ENCODE measurements at regions not wholly inside any gene's neighbourhood (a gene's known extent, or its start where the extent isn't known, plus 50 kb on each side); places are given as distances from the start of the nearest gene placed in this dataset.

GRCh38 chr9:653421-653820, 188.1 kb upstream of the DMRT1 start:
- Histone ChIP-seq H3K27ac (no peak overlapping the region), H3K27me3 (no peaks in the 10 kb centered on the region), H3K4me3 (no peak overlapping the region), H3K36me3 (no peaks in the 10 kb centered on the region), H3K9me3 (no peaks in the 10 kb centered on the region), H3K9ac (ENCODE audit: low read depth in 2 of 2, low read length in 2 of 2) (no peak overlapping the region), H3K4me1 (no peaks in the 10 kb centered on the region)
- TF ChIP-seq CTCF (IDR thresholded peaks at IDR 0.05), result no peak
- DNase-seq, result no peak
- intact Hi-C loops (cut with DNase I), result no loop called here

GRCh38 chr9:653856-654387, 187.6 kb upstream of the DMRT1 start:
- Histone ChIP-seq H3K36me3 (no peaks in the 10 kb centered on the region), H3K9me3 (no peaks in the 10 kb centered on the region), H3K9ac (ENCODE audit: low read depth in 2 of 2, low read length in 2 of 2) (no peak overlapping the region), H3K27ac (no peak overlapping the region), H3K27me3 (no peaks in the 10 kb centered on the region), H3K4me1 (no peaks in the 10 kb centered on the region), H3K4me3 (no peak overlapping the region)
- TF ChIP-seq CTCF (IDR thresholded peaks at IDR 0.05), result no peak
- no peak for DNase-seq
- intact Hi-C loops (cut with DNase I), result no loop called here

- Histone ChIP-seq H3K4me1 (no peaks in the 10 kb centered on the region), H3K9me3 (no peaks in the 10 kb centered on the region), H3K27ac (no peak overlapping the region), H3K4me3 (no peak overlapping the region), H3K27me3 (no peaks in the 10 kb centered on the region), H3K36me3 (no peaks in the 10 kb centered on the region), H3K9ac (ENCODE audit: low read depth in 2 of 2, low read length in 2 of 2) (no peak overlapping the region)
- DNase-seq, result no peak
- intact Hi-C loops (cut with DNase I), result no loop called here
- no peak for TF ChIP-seq CTCF (IDR thresholded peaks at IDR 0.05)
Observed at GRCh38 chr9:655875-656274, 185.6 kb upstream of the DMRT1 start.

GRCh38 chr9:656926-657568, 184.4 kb upstream of the DMRT1 start:
- no peaks in the 10 kb centered on the region for H3K27me3 ChIP-seq
- H3K36me3 ChIP-seq, result no peaks in the 10 kb centered on the region
- H3K9ac ChIP-seq (ENCODE audit: low read depth in 2 of 2, low read length in 2 of 2), result no peak overlapping the region
- intact Hi-C loops (cut with DNase I), result no loop called here
- TF ChIP-seq CTCF (IDR thresholded peaks at IDR 0.05), result no peak
- no peaks in the 10 kb centered on the region for H3K4me1 ChIP-seq
- DNase-seq, result no peak
- H3K4me3 ChIP-seq, result no peak overlapping the region
- no peaks in the 10 kb centered on the region for H3K9me3 ChIP-seq
- no peak overlapping the region for H3K27ac ChIP-seq

GRCh38 chr9:659286-659685, 182.2 kb upstream of the DMRT1 start:
- intact Hi-C loops (cut with DNase I), result no loop called here
- H3K9ac ChIP-seq (ENCODE audit: low read depth in 2 of 2, low read length in 2 of 2), result no peak overlapping the region
- no peak for DNase-seq
- no peak overlapping the region for H3K27ac ChIP-seq
- no peaks in the 10 kb centered on the region for H3K27me3 ChIP-seq
- H3K9me3 ChIP-seq, result no peaks in the 10 kb centered on the region
- H3K4me3 ChIP-seq, result no peak overlapping the region
- TF ChIP-seq CTCF (IDR thresholded peaks at IDR 0.05), result no peak
- no peaks in the 10 kb centered on the region for H3K36me3 ChIP-seq
- no peaks in the 10 kb centered on the region for H3K4me1 ChIP-seq

Measured in colonic mucosa (tissue), 4 donors.